ENCODE measurements at regions not wholly inside any gene's neighbourhood (a gene's known extent, or its start where the extent isn't known, plus 50 kb on each side); places are given as distances from the start of the nearest gene placed in this dataset.

DNA sequence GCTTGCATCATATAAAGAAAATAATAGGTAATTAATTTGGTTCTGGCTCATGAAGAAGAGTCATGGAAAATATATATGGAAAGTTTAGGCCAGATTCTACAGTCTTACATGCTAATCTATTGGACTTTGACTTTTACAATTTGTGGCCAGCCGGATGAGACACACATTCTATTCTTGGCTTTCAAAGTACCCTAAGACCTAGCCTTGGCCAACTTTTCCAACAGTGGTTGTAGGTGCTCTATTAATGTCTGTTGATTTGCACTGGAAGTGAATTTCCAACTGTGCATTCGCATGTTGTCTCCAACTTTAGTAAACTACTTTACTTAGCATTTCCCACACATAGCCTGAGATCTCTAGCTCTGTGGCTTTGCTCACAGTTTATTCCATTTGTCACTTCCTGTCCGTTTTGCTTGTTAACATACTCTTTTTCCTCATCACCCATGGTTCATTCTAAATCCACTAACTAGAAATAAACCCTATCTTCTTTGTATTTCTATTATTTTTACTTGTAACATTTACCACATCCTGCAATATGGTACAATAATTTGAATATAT is 644.0 kb downstream of the PTPRC start:
- peak; percentile 7 for DNase-seq (ENCODE audit: low read depth)
- H3K4me3 ChIP-seq (ENCODE audit: low read depth, low read length): no peak overlapping the region

DNA sequence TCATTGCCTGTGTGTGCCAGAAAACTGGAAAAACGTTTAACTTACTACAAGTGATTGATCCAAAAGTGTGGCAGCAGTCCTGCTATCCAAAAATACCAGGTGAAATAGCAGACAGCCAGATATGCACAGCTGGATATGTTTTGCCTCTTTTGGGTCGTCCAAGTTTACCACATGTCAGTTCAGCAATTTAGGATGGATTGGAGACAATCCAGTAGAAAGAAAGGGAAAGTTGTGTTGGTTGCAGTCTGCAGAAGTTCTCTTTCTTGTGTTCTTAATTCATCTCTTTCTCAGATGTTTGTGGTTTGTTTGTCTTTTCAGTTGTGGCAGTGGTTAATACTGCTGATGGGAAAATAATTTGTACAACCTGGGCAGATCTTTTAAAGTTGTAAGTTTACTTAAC is 645.0 kb downstream of the PTPRC start:
- no peak for DNase-seq (ENCODE audit: low read depth)
- no peak overlapping the region for H3K4me3 ChIP-seq (ENCODE audit: low read depth, low read length)

DNA sequence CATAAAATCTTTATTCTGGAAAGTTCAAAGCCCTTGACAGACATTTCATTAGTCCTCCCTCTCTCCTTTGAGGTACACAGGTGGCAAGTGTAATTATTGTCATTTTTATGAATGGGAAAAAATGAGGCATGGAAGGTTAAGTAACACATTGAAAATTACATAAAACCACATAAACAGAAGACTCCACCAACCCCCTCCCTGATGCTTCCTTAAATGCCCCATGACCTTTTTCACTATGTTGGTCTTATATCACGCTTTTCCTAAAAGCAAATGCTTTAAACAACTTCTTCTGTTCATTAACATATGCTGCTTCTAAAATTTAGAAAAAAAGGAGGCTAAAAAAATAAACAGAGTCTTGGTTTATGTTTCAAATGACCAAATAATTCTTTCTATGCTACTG is 648.4 kb downstream of the PTPRC start:
- DNase-seq (ENCODE audit: low read depth): no peak
- no peak overlapping the region for H3K4me3 ChIP-seq (ENCODE audit: low read depth, low read length)

DNA sequence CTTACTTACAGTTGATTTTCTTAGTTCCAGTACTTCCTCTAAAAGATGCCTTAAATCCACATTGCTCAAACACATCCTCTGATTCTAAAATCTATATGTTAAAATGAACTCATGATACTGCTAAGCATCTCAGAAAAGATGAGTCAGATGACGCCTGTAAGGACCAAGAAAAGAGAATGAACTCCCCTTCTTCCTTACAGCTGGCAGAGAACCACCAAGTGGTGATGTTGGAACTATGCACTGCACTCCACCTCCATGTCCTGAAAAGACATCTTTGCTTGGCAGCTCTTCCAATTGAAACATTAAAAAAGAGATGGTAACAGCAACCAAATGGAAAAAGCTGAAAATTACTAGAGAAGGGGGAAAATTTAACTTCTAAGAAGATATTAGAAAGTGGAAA is 648.8 kb downstream of the PTPRC start:
- peak; percentile 21 for DNase-seq (ENCODE audit: low read depth)
- H3K4me3 ChIP-seq (ENCODE audit: low read depth, low read length): no peak overlapping the region

DNA sequence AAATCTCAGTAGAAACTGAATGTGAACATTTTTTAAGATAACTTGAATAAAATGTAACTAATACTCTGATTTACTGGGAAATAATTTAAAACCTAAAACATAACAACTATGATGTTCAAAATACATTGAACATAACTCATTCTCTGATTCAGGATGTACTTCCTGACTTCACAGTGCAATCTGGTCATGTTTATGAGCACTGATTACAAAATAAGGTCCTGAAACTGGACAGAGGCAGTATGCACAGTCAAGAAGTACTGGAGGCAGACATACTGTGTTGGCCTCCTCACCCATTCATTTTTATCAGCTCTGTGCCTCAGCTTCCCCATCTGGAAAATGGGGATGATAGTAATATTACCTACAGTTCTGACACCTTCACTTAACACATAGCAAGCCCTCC is 651.3 kb downstream of the PTPRC start:
- DNase-seq (ENCODE audit: low read depth): peak; percentile 10
- H3K4me3 ChIP-seq (ENCODE audit: low read depth, low read length): no peak overlapping the region

DNA sequence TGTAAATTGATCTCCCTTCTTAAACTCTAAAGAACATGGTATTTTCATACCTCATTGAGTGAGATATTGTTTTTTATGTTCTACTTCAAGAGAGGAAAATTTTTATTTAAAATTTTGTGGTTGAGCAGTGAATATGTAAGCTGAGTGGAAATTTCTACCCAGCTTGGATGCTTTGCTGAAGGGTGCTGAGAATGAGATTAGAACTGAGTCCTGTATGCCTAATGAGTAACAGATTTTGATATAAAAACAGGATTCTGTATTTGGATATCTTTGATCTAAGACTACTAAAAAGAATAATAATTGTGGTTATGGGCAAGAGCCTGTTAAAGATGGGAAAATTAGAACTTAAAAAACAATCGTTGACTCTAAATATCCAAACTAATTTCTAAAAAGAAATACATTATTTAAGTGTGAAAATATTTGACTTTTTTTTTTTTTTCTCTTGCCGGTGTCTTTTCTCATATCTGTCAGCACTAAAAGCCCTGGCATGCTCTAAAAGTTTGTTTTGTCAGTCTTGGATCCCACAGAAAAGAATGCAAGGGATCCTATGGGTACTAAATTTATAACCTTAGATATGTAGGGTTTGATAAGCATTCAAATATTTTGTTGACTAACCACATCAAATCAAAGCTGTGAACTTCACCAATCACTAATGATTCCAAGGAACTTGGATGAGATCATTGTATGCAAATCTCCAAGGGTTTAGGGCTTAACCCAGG is 652.3 kb downstream of the PTPRC start:
- no peak overlapping the region for H3K4me3 ChIP-seq (ENCODE audit: low read depth, low read length)
- no peak for DNase-seq (ENCODE audit: low read depth)

DNA sequence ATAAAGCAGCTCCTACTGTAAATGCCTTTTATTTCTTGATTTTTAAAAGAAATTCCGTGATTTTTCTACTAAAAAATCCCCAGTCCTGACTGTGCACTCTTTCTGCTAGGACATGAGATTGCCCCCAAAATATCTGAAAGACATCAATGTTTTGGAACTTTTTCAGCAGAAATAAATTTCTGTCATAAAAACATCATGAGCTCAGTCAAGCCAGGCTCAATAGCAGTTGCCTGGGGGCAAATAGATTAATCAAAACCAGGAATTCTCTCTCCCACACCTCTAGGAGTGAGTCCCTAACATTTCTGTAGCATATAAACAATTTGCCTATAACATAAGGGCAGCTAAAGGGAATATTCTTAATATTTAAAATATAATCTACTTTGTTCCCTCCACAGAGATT is 654.1 kb downstream of the PTPRC start:
- no peak overlapping the region for H3K4me3 ChIP-seq (ENCODE audit: low read depth, low read length)
- DNase-seq (ENCODE audit: low read depth): no peak

DNA sequence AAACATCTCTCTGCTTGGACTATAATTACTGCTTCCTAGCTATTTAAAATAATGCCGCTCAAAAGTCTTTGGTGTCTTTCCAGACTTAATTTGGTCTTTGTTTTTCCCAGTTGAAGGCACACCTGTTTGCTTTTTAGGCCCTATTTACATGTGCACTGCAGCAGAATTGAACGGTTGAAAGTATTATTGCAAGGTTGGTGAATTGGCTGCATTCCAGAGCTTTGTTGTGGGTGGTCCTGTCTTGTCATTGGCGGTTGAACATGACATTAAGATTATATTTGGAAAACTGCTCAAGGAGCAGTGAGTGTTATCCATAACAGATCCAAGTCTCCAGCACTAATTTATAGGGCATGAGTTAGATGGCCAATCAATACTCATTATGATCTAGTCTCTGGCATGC is 656.3 kb downstream of the PTPRC start:
- DNase-seq (ENCODE audit: low read depth): no peak
- H3K4me3 ChIP-seq (ENCODE audit: low read depth, low read length): no peak overlapping the region

DNA sequence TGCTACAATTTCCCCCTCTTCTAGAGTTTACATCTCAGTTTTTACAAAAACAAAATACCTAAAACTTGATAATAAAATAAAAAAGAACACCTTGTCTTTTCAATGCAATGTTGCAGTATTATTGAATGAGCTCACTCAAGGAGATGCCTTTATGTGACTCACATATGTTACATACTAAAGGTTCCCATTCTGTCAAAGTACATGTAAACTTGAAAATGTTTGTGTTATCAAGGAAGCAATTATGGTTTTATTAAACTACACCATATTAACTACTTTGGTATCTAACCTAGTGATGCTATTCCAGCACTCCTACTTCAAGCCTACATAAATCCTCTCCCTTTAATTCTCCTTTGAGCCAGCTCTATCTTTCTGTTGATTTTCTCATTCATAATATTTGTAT is 658.3 kb downstream of the PTPRC start:
- no peak for DNase-seq (ENCODE audit: low read depth)

DNA sequence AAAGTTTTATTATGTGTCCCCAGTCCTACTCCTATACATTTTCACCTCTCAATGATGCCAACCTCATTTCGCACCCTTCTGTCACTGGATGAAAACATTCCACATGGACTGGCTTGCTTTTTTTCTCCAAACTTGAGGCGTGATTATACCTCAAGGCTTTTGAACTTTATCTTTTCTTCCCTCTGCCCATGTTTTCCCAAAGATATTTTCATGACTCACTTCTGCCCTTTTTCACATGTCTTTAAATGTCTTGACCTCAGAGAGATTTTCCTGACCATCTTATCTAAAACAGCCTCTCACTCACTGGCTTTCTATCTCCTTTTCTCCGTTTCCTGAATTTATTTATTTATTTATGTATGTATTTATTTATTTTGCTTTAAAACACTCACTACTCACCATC is 659.0 kb downstream of the PTPRC start:
- H3K4me3 ChIP-seq (ENCODE audit: low read depth, low read length): no peak overlapping the region
- DNase-seq (ENCODE audit: low read depth): no peak

More for the DNA sequence above, 658.3 kb downstream of the PTPRC start:
- no peak overlapping the region for H3K4me3 ChIP-seq (ENCODE audit: low read depth, low read length)

DNA sequence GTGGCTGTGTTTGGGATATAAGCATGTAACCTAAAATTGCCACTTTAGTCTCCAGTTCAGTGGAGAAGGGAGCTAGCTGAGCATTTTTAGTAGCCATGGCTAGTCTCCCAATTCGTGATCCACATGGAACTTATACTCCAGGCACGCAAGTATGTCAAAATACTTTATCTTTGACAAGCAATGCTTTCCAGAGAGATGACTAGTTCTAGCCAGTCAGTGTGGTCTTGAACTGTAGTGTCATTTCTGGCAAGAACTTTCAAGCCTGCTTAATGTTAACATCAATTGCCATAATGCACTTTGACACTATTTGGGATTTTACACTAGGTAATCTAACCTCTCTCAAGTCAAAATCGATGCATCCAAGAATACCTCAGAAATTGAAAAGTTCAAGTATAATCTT is 660.0 kb downstream of the PTPRC start:
- H3K4me3 ChIP-seq (ENCODE audit: low read depth, low read length): no peak overlapping the region
- DNase-seq (ENCODE audit: low read depth): no peak

DNA sequence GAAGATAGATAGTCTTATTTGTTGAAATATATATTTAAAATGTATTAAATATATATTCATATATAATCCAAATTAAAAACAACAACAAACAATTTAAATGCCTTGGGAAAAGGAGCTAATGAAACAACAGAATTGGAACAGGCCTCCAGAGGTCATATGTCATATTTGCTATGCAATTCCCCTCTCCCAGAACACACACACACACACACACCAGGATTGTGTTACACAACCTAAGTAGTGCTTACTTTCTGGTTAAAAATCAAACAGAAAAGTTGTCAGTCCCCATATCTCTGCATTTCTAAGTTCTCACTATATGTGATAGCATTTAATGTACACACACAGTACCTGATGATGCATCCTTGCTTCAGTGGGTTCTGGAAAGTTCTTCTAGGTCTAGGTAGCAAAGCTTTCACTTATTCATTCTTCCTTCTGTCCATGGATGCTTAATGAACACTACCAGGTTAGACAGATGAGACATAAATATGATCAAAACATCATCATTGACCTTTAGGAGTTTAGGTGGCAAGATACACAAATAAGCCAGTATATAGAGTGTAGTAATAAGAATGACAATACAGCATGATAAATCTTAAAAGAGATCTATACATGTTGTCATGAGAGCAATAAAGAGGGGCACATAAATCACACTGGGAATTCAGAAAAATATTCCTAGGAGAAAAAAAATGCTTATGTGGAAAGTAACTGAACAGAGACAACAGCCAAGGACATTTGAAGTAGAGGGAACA is 662.8 kb downstream of the PTPRC start:
- H3K4me3 ChIP-seq (ENCODE audit: low read depth, low read length): no peak overlapping the region
- no peak for DNase-seq (ENCODE audit: low read depth)

DNA sequence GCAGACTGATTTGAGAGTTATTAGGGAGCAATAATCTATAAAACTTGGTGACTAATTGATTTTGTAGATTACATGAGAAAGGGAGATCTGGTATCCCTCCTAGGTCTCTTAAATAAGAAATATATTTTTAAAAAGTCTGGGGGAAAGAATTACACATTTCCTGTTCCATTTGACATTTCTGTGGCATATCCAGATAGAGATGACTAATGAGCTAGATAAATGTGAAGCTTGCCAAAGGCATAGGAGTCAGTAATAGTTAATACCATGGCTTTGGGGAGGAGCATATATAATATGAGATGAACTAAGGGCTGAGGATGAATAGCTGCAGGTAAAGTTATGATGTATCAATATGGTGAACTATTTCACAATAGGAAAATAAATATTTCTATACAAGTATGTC is 663.7 kb downstream of the PTPRC start:
- no peak overlapping the region for H3K4me3 ChIP-seq (ENCODE audit: low read depth, low read length)
- DNase-seq (ENCODE audit: low read depth): no peak

DNA sequence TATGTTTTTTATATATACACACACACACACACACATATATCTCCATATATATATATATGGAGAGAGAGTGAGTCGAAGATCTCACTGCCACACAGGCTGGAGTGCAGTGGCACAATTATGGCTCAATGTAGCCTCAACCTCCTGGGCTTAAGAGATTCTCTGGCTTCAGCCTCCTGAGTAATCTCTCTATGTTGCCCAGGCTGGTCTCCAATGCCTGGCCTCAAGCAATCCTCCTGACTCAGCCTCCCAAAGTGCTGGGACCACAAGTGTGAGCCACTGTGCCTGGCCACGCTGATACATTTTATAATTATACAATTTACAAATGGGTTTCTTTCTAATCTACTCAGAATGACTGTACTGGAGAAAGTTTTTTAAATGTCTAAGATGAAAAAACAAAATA is 664.2 kb downstream of the PTPRC start:
- H3K4me3 ChIP-seq (ENCODE audit: low read depth, low read length): no peak overlapping the region
- no peak for DNase-seq (ENCODE audit: low read depth)

DNA sequence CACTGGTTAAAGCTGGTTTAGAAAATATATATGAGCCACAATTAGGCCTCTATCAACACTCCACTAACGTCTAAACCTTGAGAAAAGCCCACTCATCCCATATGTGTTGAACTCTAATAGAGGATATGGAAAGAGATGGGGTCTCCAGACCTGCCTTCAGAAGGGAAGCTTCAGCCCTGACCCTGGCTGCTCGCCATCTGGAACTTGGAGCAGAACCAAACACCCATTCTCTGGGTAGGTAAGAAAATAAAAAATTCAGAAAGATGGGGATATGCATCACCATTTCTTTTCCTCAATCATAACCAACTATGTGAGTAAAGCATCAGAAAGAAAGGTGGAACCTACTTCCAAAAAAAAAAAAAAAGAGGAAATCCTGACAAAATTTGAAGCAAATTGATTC is 666.2 kb downstream of the PTPRC start:
- DNase-seq (ENCODE audit: low read depth): no peak
- no peak overlapping the region for H3K4me3 ChIP-seq (ENCODE audit: low read depth, low read length)

DNA sequence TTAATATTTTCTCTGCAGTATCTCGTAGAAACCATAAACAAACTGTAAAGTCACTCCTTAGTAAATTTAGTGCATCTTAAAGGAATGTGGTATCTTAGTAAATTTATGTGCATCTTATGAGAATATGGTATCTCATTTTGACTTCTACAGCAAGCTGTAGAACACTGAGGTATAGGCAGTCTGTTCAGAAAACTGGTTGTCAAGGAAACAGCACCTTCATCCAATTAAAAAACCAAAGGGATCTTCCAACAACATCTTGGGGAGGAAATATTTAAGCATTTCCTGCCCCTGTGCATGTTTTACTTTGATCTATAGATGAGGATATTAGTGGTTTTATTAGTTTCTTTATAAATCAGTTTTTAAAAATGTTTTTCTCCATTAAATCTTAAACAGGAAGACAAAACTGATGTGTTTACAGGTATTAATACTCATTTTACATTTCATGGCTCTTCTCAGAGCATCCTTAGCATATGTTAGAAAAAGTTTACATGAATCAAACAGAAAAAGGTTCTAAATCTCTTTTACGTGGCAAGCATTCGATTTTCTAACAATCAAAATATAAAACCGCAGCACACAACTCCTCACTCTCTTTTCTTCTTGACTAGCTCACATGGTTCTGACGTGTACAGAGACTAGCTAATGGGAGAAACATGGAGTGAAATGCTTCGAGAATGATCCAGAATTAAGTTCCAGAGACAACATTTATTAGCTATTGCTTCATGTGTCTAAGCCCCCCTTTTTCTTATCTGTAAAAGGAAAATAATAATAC is 668.8 kb downstream of the PTPRC start:
- no peak overlapping the region for H3K4me3 ChIP-seq (ENCODE audit: low read depth, low read length)
- no peak for DNase-seq (ENCODE audit: low read depth)

DNA sequence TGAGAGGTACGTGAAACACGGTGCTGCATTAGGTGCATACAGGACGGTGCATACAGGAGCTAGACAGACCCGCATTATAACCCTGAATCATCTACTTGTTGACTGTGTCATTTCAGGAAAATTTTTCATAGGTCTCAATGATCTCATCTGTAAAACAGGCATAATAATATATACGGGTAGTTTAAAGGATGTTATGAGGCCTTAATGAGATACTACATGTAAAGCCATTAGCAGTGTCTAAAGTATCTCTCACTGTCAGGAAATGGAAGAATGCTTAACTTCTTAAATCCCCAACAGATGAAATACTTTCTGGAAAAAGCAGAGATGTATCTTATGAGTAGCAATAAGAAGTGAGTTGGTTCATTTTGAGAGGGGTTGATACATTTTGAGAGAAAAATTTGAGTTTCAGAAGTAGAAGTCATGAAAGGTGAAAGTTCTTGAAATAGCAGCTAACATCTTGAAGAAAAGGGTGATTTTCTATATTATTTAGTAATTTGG is 669.6 kb downstream of the PTPRC start:
- no peak for DNase-seq (ENCODE audit: low read depth)
- H3K4me3 ChIP-seq (ENCODE audit: low read depth, low read length): no peak overlapping the region

DNA sequence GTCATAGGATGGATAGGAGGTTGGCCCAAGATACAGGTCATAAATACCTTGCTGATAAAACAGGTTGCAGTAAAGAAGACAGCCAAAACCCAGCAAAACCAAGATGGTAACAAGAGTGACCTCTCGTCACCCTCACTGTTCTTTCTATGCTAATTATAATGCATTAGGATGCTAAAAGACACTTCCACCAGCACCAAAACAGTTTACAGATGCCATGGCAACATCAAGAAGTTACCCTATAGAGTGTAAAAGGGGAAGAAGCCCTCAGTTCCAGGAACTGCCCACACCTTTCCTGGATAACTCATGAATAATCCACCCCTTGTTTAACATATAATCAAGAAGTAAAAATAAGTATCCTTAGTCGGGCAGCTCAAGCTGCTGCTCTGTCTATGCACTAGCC is 671.9 kb downstream of the PTPRC start:
- no peak overlapping the region for H3K4me3 ChIP-seq (ENCODE audit: low read depth, low read length)

DNA sequence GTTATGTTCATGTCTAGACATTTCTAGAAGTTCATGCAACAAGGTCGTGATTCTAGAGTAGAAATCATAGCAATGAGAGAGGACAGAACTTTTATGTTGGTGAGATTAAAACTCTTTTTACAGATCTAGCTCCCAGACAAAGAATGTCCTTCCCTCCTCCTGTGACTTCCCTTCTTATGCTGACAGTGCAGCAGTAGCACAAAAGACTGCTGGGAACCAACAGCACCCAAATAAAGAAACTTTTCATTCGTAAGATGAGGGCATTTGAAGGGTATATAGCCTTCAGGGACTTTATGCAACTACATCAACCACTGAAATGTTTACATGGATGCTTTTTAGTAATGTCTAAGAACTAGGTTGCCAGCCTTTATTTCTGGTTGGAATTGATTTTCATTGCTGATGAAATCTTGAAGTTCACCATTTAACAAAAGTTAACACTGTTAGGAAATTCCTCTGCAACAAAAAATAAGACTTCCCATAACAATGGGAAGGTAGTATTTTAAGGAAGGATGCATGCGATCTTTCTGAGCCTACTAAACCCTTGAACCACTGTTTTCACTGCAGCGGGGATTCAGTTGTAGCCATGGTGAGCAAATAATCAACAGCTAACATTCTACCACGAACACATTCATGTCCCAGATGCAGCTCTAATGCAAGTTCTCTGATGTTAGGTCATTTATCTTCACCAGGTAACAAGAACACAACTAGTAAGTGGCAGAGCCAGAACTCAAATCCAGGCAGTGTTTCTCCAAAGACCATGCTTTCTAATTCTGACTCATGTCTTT is 672.8 kb downstream of the PTPRC start:
- DNase-seq (ENCODE audit: low read depth): no peak
- H3K4me3 ChIP-seq (ENCODE audit: low read depth, low read length): no peak overlapping the region

More for the DNA sequence above, 671.9 kb downstream of the PTPRC start:
- DNase-seq (ENCODE audit: low read depth): no peak
